ENCODE measurements at regions not wholly inside any gene's neighbourhood (a gene's known extent, or its start where the extent isn't known, plus 50 kb on each side); places are given as distances from the start of the nearest gene placed in this dataset.

DNA sequence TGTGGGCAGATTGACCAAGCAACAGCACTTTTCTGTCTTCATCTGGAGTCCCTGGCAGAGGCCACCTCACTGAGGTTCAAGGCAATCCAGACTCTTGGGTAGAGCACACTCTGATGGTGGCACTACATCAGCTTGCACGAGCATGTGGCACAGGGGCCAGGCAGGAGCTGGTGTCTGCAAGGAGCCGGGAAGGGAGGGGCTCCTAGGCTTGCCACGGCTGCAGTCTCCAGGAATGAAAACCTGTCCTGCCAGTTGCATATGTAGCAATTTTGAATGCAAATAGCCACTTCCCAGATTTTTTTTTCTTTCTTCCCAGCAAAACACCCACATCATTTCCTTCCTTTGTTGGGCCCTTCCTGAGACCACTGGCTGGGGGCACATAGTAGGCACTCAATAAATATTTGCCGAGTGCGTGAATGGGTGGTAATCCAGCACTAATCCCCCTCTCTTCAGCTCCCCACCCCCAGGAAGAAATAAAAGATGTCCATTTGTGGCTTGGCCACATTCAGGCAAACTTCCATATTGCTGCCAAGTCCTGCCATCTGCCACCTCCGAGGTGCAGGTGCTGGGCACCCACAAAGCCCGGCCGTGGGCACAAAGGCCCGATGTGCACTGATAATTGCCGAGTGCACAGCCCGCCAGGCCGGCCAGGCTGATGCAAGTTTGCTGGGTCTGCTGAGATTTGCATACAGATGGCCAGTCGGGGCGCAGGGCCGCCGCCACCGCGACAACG is 72.4 kb downstream of the MYCN start:
- TF ChIP-seq POLR2A (IDR thresholded peaks at IDR 0.05): no peak
- TF ChIP-seq, protein P1, sequence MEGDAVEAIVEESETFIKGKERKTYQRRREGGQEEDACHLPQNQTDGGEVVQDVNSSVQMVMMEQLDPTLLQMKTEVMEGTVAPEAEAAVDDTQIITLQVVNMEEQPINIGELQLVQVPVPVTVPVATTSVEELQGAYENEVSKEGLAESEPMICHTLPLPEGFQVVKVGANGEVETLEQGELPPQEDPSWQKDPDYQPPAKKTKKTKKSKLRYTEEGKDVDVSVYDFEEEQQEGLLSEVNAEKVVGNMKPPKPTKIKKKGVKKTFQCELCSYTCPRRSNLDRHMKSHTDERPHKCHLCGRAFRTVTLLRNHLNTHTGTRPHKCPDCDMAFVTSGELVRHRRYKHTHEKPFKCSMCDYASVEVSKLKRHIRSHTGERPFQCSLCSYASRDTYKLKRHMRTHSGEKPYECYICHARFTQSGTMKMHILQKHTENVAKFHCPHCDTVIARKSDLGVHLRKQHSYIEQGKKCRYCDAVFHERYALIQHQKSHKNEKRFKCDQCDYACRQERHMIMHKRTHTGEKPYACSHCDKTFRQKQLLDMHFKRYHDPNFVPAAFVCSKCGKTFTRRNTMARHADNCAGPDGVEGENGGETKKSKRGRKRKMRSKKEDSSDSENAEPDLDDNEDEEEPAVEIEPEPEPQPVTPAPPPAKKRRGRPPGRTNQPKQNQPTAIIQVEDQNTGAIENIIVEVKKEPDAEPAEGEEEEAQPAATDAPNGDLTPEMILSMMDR (IDR thresholded peaks at IDR 0.05): no peak
- peaks cover 0 to 87% (median 0%) of the 10 kb centered on the region in 4 donors for H3K27me3 ChIP-seq
- DNase-seq: no peak
- H3K4me3 ChIP-seq: peak overlapping the region in 1 of 4 donors; percentile 29
- intact Hi-C loops (cut with DNase I): no loop called here
- no peaks in the 10 kb centered on the region for H3K9me3 ChIP-seq
- H3K36me3 ChIP-seq: no peaks in the 10 kb centered on the region
- H3K27ac ChIP-seq: no peak overlapping the region
- 25 to 40% methylated on average over 3 to 7 of the region's 19 CpGs for WGBS, 2 donors
- H3K4me1 ChIP-seq: peaks cover 3 to 42% (median 8%) of the 10 kb centered on the region in 3 donors

GRCh38 chr2:16012029-16012596 is 71.8 kb downstream of the MYCN start:
- no peak for DNase-seq
- intact Hi-C loops (cut with DNase I): no loop called here
- Histone ChIP-seq H3K36me3 (no peaks in the 10 kb centered on the region), H3K9me3 (no peaks in the 10 kb centered on the region), H3K27ac (no peak overlapping the region), H3K4me1 (peaks cover 3 to 38% (median 8%) of the 10 kb centered on the region in 3 donors), H3K27me3 (peaks cover 0 to 82% (median 0%) of the 10 kb centered on the region in 4 donors), H3K4me3 (no peak overlapping the region)
- WGBS, 2 donors: 61 to 84% methylated on average over 2 of the region's 2 CpGs
- TF ChIP-seq, protein P1 (IDR thresholded peaks at IDR 0.05): no peak
- TF ChIP-seq POLR2A (IDR thresholded peaks at IDR 0.05): no peak

- no peak overlapping the region for H3K4me3 ChIP-seq
- H3K9me3 ChIP-seq: no peaks in the 10 kb centered on the region
- DNase-seq: no peak
- TF ChIP-seq, protein P1 (IDR thresholded peaks at IDR 0.05): no peak
- TF ChIP-seq POLR2A (IDR thresholded peaks at IDR 0.05): no peak
- H3K27ac ChIP-seq: no peak overlapping the region
- H3K36me3 ChIP-seq: no peaks in the 10 kb centered on the region
- peaks cover 0 to 80% (median 0%) of the 10 kb centered on the region in 4 donors for H3K27me3 ChIP-seq
- WGBS, 2 donors: 88 to 91% methylated on average over 2 of the region's 2 CpGs
- peaks cover 3 to 34% (median 8%) of the 10 kb centered on the region in 3 donors for H3K4me1 ChIP-seq
- intact Hi-C loops (cut with DNase I): no loop called here
These were observed 71.2 kb downstream of the MYCN start for GRCh38 chr2:16011621-16011960.

DNA sequence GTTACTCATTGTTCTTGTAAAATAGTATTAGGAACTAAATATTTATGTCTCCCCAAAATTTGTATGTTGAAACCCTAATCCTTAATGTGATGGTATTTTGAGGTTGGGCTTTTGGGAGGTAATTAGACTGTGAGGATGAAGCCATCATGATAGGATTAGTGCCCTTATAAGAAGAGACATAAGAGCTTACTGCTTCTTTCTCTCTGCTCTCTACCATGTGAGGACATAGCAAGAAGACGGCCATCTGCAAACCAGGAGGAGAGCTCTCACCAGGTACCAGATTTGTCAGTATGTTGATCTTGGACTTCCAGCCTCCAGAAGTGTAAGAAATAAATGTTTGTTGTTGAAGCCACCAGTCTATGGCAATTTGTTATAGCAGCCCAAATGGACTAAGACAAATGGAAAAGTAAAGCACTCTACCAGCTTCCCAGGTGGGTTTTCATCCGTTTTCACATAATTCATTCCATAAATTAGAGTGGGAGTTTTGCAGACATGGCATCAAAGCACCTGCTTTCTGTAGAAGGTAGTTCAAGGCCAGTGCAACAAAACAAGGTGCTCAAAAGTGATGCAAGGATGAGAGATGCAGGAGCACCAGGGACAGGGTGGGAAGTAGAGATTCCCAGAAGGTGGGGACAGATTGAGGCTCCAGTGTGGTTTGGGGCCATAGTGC is 70.7 kb downstream of the MYCN start:
- DNase-seq: no peak
- Histone ChIP-seq H3K4me3 (no peak overlapping the region), H3K9me3 (no peaks in the 10 kb centered on the region), H3K4me1 (peaks cover 3 to 36% (median 8%) of the 10 kb centered on the region in 3 donors), H3K36me3 (no peaks in the 10 kb centered on the region), H3K27me3 (peaks cover 0 to 75% (median 0%) of the 10 kb centered on the region in 4 donors), H3K27ac (no peak overlapping the region)
- WGBS, 2 donors: 83 to 86% methylated on average over 2 of the region's 2 CpGs
- no peak for TF ChIP-seq POLR2A (IDR thresholded peaks at IDR 0.05)
- TF ChIP-seq, protein P1 (IDR thresholded peaks at IDR 0.05): no peak
- intact Hi-C loops (cut with DNase I): no loop called here

GRCh38 chr2:16010011-16010410 is 69.7 kb downstream of the MYCN start:
- Histone ChIP-seq H3K4me1 (peaks cover 3 to 41% (median 8%) of the 10 kb centered on the region in 3 donors), H3K9me3 (no peaks in the 10 kb centered on the region), H3K36me3 (no peaks in the 10 kb centered on the region), H3K27ac (no peak overlapping the region), H3K4me3 (no peak overlapping the region), H3K27me3 (peaks cover 0 to 65% (median 0%) of the 10 kb centered on the region in 4 donors)
- no peak for DNase-seq
- intact Hi-C loops (cut with DNase I): no loop called here
- WGBS, 2 donors: 46 to 56% methylated on average over 3 of the region's 3 CpGs
- TF ChIP-seq, protein P1 (IDR thresholded peaks at IDR 0.05): no peak
- TF ChIP-seq POLR2A (IDR thresholded peaks at IDR 0.05): no peak
